ENCODE measurements at regions not wholly inside any gene's neighbourhood (a gene's known extent, or its start where the extent isn't known, plus 50 kb on each side); places are given as distances from the start of the nearest gene placed in this dataset.
"Not testable (repeated sequence)": the region's sequence is repeated elsewhere in the genome, so short reads cannot be mapped to it uniquely, and the experiment has no call there.

DNA sequence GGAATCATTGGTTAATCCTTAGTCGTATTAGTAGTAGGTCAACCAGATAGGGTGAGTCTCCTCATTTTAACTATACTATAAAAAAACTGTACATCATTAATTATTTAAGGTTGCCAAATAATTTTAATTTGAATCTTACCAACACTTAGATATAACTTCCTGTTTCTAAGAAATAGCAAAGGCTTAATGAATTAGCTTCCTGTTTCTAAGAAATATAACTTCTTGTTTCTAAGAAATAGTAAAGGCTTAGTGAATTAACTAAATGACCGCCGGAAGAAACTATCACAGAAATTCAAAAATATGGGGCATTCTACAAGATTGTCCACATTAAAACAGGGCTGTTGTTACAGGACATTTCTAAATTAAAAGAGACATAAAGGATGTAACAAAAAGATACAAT, 392.9 kb upstream of the FOXG1 start:
- no peak for TF ChIP-seq GATA1 (IDR thresholded peaks at IDR 0.05; ENCODE audit: low read depth, low read length)
- no peak for TF ChIP-seq POLR2A (IDR thresholded peaks at IDR 0.05; ENCODE audit: low read length)
- no peak for DNase-seq

DNA sequence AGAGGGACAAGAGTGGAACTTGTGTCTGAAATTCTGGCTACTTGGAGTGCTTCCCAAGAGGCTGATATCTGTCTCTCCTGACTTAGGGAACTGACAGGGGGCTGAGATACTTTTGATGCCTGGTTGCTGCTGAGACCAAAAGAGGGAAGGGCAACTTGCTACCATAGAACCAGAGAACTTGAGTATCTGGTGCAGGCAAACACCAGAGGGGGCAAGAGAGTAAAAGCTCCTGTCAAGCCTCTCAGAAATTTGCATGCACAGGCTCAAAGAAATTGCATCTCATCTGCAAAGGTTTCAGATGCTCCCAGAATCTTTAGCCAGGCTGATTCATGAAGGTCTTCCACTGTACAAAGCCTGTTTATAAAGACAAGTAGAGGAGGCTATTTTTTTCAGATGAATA, 391.3 kb upstream of the FOXG1 start:
- TF ChIP-seq POLR2A (IDR thresholded peaks at IDR 0.05; ENCODE audit: low read length) = no peak
- no peak for TF ChIP-seq GATA1 (IDR thresholded peaks at IDR 0.05; ENCODE audit: low read depth, low read length)
- no peak for DNase-seq

DNA sequence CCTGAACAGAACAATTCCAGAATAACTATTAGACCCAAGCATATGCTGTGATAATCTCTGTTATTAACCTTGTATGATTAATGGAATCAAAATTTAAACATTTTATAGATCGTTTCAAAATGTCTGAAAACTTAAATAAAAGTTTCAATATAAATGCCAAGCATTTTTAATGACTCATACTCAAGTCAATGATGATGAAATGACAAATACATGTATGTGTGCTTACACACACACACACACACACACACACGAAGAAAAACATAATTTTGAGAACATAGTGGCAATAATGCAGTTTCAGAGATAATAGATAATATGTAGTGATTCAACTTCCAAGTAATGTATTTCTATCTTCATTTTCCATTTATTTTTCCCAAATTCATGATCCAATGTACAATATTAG, 384.9 kb upstream of the FOXG1 start:
- TF ChIP-seq POLR2A (IDR thresholded peaks at IDR 0.05; ENCODE audit: low read length) (no peak), GATA1 (IDR thresholded peaks at IDR 0.05; ENCODE audit: low read depth, low read length) (no peak)

DNA sequence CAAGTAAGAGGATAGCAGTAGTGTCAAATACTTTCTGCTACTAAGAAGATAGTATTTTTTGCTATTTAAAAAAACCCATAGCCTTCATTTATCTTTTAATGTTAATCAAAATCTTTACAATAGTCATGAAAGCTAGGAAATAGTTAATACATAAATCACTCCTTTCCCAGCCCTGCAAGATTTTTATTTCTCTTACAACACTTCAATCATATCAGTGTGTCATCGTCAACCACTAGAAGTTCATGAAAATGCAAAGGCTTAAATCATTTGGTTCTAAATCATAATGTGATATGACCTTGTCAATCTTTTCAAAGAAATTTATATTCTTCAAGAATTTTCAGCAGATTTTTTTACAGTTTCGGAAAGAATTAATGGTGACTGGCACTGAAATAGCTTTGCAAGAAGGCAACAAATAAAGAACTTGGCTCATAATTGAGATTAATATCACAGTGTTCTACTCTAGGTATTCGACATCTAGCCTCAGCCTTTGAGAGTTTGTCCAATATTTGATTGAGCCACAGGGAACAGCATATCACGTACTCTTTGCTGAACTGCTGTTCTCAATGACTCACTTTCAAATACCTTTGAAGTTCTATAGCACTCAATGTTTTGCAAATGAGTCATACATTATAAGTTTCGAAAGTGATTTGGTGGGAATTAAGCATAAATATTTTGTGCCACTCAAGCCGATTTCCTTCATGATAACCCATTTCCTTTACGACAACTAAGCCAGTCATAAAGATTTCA, 384.0 kb upstream of the FOXG1 start:
- no peak for DNase-seq
- TF ChIP-seq POLR2A (IDR thresholded peaks at IDR 0.05; ENCODE audit: low read length) = no peak
- no peak for TF ChIP-seq GATA1 (IDR thresholded peaks at IDR 0.05; ENCODE audit: low read depth, low read length)

More for the DNA sequence above, 384.9 kb upstream of the FOXG1 start:
- DNase-seq = no peak

DNA sequence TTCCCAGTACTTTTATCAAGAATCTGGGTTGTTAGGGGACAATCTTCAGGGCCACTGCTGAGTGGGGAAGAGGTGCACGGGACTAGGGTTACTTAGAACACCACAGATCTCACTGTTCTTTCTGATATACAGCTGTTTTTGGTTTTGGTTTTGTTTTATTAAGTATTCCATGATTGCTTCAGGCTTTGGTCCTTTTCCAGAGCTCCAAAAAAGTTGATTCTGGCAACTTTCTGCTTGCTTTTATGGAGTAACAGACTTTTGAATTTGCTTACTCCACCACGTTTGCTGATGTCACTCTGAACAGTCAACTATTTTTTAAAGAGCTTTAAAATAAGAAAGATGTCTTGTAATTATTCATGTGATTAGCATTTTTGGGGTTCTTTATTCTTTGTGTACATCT, 368.1 kb upstream of the FOXG1 start:
- no peak for DNase-seq
- no peak for TF ChIP-seq GATA1 (IDR thresholded peaks at IDR 0.05; ENCODE audit: low read depth, low read length)
- no peak for TF ChIP-seq POLR2A (IDR thresholded peaks at IDR 0.05; ENCODE audit: low read length)

DNA sequence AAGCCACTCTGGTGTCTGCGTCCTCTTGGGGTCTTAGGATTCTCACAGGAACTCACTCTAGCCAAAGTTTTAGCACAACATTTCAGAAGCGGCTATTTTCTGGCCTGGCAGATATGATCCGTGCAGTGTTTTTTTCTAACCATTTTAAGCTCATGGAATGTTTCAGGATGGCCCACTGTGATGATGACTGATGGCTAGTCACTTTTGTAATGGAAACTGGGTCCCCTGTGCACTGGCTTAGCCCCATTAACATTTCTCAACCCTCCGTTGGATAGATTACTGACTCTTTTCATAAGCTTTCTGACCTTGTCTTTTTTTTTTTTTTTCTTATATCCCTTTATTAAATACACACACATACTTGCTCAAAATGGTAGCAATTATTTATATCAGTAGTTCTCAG, 364.9 kb upstream of the FOXG1 start:
- DNase-seq = not testable (repeated sequence)

DNA sequence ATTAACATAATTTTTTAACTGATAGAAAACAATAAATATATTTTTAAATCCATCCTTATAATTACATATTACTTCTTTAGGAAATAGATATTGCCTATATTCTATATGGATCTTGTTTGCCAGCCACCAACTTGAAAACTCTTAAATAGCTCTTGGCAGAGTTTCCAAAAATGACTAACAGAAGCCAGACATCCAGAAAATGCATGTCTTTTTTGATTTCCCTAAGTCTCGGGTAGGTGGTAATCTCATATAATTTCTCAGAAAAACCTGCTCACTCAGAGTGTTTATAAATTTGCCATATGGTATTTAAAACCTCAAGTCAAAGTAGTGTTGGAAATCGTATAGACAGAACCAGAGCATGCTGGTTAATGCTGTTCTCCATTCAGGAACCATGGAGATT, 360.4 kb upstream of the FOXG1 start:
- TF ChIP-seq POLR2A (IDR thresholded peaks at IDR 0.05; ENCODE audit: low read length) = no peak
- TF ChIP-seq GATA1 (IDR thresholded peaks at IDR 0.05; ENCODE audit: low read depth, low read length) = no peak
- DNase-seq = no peak

DNA sequence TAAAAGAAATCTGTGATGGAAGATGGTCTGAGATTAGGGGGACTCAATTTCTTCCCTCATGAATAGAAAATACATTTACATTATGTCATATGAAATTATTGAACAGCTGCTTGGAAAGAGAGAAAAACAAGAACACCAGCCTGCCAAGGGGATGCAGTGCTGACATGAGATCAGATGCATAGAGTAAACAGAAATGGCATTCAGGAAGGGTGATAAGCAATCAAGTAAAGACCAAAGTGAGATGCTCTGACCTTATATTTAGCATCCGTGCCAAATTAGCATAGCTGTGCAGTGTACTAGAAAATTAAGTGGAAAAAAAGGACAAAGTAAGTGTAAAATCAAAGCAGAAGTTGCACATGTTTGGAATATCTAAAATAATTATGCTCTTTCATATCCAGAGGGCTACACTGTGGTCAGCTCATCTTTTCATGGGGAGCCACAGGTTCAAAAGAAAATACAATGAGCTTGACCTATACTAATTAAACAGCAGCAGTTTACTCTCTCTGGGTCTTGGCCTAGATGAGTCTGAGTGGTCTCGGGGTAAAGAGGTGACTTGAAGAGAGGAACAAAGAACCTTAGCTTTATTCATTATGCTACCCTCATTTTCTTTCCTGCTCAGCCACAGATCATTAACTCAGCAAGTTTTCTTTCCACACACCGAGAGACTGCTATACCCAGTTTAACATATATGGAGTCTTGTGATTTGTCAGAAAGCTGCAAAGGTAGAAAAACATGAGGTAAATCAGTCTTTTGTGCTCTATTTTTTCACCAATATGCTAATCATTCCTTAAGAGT, 359.4 kb upstream of the FOXG1 start:
- no peak for DNase-seq
- no peak for TF ChIP-seq POLR2A (IDR thresholded peaks at IDR 0.05; ENCODE audit: low read length)
- no peak for TF ChIP-seq GATA1 (IDR thresholded peaks at IDR 0.05; ENCODE audit: low read depth, low read length)

DNA sequence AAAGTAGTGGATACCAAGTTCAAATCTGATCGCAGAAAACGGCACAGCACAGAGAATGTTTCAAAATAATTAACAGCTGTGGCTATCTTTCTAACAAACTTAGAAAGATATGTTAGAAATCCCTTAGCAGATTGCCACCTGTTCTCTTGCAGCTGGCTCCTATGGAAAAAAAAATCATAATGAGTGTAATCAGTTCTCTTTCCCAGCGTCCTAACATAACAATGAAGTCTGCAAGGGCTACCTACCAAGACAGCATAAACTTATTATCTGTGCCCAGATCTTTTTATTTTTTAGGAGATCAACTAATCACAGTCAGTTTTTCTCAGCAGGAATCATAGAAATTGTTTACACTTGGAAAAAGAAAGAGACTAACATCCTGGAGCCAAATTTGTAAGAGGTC, 358.6 kb upstream of the FOXG1 start:
- DNase-seq = no peak
- no peak for TF ChIP-seq GATA1 (IDR thresholded peaks at IDR 0.05; ENCODE audit: low read depth, low read length)

DNA sequence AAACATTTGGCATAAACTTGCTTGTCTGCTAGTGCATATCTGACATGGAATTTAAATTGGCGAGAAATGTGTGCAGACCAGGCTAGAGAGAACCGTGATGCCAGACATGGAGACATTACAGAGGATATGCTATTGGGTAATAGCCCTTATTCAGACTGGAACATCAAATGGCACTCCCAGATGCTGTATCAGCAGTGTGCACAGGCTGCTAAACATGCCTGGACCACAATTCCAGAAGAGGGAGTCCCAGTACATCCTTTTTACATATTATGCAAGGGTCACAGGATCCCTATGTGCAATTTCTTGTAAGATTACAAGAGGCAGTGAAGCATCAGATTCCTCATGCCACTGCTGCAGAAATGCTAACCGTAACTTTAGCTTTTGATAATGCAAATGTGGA, 354.5 kb upstream of the FOXG1 start:
- no peak for DNase-seq
- no peak for TF ChIP-seq GATA1 (IDR thresholded peaks at IDR 0.05; ENCODE audit: low read depth, low read length)
- no peak for TF ChIP-seq POLR2A (IDR thresholded peaks at IDR 0.05; ENCODE audit: low read length)

DNA sequence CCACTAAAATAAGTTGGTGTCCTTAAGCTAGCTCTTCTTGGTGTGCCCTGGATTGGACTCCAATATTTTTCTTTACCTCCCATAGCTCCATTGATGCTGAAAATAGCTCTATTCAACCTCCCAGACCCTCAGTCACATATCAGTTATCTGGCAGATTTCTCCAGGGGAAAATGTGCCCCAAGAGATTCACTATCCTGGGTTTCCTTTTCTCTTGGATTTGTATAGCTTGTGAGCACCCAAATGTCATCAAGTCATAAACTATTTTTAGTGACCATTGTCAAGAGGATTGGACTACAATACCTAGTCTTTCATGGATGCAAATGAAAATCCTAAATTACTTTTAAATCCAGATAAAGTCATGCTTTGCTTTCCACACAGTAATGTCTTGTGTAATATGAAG, 339.6 kb upstream of the FOXG1 start:
- DNase-seq = no peak
- no peak for TF ChIP-seq GATA1 (IDR thresholded peaks at IDR 0.05; ENCODE audit: low read depth, low read length)
- TF ChIP-seq POLR2A (IDR thresholded peaks at IDR 0.05; ENCODE audit: low read length) = no peak

DNA sequence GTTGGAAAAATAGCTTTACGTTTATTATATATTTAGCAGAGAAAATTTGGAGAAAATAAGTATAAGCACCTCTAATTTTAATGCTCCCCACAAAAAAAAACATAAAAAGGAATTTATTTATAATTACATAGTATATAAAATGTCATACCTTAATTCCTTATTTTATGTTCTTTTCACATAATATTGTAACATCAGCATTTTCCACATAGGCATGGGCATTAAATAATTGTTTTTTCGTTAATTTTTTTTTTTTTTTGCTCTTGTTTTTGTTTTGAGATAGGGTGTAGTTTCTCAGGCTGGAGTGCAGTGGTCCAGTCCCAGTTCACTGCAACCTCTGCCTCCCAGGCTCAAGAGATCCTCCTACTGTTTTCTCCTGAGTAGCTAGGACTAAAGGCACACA, 329.8 kb upstream of the FOXG1 start:
- no peak for DNase-seq
- TF ChIP-seq POLR2A (IDR thresholded peaks at IDR 0.05; ENCODE audit: low read length) = no peak
- no peak for TF ChIP-seq GATA1 (IDR thresholded peaks at IDR 0.05; ENCODE audit: low read depth, low read length)

DNA sequence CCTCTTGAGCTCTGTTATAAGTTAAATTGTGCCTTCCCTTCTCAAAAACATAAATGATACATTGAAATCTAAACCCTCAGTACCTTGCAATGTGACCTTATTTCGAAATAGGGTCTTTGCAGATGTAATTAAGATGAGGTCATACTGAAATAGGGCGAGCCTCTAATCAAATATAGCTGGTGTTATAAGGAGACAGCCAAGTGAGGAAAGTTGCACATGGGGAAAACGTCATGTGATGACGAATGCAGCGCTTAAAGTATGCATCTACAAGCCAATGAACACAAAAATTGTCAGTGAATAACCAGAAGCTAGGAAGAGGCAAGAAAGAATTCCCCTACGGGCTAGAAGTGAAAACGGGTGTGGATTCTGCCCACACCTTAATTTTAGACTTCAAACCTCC, 305.2 kb upstream of the FOXG1 start:
- no peak for DNase-seq
- TF ChIP-seq POLR2A (IDR thresholded peaks at IDR 0.05; ENCODE audit: low read length) = no peak
- TF ChIP-seq GATA1 (IDR thresholded peaks at IDR 0.05; ENCODE audit: low read depth, low read length) = no peak

DNA sequence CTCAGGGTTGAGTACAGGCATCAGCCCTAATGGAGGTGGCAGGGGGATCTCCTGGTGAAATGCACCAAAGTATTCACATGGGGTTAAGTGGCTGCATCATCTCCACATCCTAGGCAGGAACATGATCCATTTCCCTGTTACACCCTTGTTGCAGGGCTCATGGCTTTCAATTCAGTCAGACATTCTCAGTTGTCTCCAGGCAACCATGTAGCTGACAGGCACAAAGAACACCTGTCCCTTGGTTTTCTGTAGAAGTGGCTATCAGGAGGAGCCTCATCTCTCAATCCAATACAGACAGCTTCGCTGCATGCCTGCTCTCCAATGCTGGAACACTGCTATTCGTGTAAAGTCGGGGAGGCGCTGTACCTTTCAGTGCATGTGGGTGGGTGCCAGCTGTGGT, 299.0 kb upstream of the FOXG1 start:
- TF ChIP-seq POLR2A (IDR thresholded peaks at IDR 0.05; ENCODE audit: low read length) (no peak), GATA1 (IDR thresholded peaks at IDR 0.05; ENCODE audit: low read depth, low read length) (no peak)

More for the DNA sequence above, 299.0 kb upstream of the FOXG1 start:
- DNase-seq = no peak
